Right hindlimb (tissue), 1 donor: ENCODE measurements at regions not wholly inside any gene's neighbourhood (a gene's known extent, or its start where the extent isn't known, plus 50 kb on each side); places are given as distances from the start of the nearest gene placed in this dataset.
"Not testable (repeated sequence)": the region's sequence is repeated elsewhere in the genome, so short reads cannot be mapped to it uniquely, and the experiment has no call there.

Source experiments
- DNase-seq: peaks from one replicate; pipeline ENCODE4 v3.0.0-alpha.2; 2018

DNA sequence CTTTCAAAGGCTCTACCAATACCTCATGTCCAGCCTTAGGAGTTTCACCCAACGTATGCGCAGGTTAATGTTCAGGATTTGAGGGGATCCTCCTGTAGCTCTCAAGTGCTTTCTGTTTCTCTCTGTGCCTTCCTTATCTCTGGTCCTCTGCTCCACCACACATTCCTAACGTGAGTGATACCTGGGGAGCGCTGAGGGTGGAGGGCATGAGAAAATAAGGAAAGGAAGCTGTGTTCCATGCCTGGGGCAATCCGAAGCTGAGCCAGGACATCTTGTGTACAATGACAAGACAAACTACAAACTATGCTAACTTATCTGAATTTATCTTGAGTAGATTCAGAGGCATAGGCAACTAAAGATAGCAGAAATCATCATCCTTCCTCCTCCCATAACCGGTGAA is 136.4 kb downstream of the SST start:
- DNase-seq, result no peak

DNA sequence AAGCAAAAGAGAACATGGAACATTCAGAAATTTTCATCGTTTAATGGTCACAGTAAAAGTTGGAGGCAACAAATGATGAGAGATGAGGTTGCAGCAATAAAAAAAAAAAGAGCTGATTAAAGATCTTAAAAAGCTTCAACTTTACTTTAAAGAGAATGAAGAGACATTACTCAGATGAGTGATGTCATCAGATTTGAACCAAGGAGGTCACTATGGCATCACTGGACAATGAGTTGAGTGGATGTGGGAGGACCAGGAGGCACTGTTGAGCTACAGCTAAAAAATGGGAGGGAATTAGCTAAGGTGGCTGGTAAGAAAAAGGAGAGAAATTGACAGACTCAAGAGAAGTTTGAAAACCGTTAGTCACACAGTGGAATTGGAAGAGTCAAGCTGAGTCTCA is 138.4 kb downstream of the SST start:
- DNase-seq, result no peak

DNA sequence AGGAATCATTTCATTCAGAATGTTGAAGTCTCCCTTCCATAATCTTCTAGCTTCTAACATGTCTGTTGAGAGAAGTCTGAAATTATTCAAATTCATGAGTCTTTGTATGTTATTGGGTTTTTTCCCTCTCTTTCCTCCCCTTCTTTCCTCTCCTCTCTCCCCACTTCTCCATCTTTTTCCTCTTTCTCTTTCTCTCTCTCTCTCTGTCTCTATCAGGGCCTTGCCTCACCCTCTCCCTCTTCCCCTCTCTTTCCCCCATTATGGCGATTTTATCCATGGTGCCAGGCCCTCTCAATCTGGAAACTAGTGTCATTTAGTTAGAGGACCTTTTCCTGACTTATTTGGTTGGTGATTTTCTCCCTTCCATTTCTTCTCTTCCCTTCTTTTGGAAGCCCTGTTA is 147.3 kb downstream of the SST start:
- DNase-seq, result no peak

DNA sequence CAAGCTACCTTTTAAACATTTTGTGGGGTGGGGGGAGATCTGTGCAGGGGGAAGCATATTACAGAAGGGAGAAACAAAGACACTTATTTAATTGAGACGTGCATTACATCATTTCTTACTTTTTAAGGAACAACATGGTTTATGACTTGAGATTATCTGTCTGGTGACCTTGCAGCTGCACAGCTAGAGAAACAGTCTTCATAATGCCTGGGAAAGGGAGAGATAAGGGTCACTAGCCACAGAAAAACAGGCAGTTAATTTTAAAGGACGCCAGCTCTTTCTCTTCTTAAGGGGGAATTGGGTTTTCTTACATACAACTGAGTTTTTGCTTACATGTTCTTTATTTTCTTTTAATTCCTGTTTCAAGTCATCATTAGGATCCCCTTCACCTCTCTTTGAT is 147.9 kb downstream of the SST start:
- no peak for DNase-seq

DNA sequence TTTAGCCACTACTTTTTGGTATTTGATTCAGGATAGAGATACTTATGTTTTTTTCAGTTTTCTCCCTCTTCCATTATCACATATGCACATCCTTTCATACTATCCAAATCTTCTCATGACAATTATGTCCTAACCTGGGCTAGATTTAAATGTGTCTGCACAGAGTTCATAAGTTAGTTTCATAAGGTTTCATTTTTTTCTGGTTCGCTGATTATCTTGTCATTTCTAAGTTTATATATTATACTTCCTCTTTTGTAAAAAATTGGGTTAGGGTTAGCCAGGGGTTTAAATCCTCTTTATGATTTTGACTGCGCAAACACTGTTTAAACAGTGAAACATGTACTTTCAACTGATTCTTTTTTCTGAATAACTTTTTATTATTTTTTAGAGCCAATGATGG is 148.6 kb downstream of the SST start:
- no peak for DNase-seq

DNA sequence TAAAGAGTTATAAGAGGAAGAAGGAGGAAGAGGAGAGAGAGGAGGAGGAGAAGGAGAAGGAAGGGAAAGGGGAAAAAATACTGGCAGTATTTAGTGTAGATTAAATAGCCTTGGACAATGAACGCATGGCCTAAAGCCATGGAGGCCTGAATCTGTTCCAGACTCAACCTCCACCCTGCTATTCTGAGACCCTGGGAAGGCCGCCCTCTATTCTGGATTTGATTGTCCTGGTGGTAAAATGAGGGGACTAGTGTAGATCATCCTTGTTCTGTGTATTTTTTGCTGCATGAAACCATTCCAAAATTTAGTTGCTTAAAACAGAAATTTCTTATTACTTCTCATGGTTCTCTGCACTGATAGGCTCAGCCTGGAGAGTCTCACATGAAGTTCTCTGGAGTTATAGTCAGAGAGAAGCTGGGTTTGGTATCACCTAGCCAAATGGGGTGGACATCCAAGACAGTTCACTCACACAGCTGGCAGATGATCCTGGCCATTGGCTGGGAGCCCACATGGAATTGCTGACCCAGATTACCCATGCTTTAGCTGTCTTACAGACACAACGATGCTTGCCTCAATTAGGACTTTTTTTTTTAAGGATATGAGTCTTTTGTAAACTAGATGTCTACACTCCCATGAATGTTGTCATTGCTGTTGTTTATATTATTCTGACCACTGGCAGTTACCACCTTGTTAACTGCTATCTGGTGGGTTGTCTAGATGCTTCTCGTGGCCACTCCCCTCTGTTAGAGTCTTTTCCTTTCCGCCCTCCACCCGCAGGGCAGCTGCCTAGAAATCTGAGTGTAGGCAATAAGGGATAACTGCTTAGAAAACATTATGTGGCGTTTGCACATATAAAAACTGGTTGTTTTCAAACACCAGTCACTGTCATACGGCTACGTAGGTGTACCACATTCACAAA is 149.9 kb downstream of the SST start:
- DNase-seq, result peak; percentile 28

GRCh38 chr3:187519428-187519890 is 150.7 kb downstream of the SST start:
- no peak for DNase-seq

DNA sequence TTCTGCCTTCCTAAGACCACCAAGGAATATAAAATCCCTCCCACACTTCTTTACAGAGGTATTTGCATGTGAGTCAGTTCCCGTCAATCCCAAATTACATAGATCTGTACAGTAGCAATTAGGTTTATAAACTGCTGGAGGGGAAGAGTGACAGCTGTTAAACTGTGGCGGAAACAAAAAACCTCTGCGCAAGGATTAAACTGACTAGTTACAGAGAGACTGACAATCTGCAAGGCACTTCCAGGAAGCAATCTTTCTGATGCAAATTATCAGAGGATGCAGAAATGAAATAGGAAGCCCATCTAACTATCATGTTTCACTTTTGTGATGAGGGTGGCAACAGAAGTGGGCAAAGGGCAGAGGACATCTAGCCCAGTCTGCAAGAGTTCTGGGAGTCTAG is 150.4 kb downstream of the RTP4 start:
- no peak for DNase-seq

GRCh38 chr3:187518207-187518606 is 150.0 kb downstream of the RTP4 start:
- DNase-seq, result no peak

DNA sequence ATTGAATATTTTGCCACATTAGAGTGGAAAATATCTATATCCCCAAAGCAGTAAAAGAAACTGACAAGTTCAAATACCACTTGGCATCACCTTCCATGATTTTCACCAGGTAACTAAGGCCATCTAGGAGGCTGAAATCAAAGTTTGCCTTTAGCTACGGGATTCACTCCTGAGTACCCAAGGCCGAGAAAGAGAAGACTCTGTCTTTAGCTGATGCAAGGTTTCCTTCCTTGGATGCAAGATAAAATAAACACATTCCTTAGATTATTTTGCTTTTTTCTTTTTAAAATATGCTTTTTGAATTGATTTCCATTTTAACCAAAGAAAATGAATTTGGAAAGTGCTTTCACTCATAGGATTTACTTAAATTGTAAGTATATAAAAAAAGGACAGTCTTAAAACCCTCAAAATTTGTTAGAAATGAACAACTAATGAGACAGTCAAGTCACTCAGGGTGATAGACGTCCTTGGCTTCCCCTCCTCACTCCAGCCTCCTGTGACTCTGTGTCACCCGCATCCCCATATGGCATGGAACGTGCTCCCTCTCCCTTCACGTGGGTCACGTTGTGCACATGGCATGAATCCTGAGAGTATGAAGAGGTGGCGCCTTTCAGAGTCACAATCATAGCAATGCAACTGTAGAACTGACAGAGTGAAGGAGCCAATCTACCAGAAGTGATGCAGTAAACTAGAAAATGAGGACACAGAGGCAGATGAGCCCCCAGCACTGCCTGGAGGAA is 148.4 kb downstream of the RTP4 start:
- DNase-seq, result no peak

GRCh38 chr3:187507905-187508304 is 139.7 kb downstream of the RTP4 start:
- no peak for DNase-seq

DNA sequence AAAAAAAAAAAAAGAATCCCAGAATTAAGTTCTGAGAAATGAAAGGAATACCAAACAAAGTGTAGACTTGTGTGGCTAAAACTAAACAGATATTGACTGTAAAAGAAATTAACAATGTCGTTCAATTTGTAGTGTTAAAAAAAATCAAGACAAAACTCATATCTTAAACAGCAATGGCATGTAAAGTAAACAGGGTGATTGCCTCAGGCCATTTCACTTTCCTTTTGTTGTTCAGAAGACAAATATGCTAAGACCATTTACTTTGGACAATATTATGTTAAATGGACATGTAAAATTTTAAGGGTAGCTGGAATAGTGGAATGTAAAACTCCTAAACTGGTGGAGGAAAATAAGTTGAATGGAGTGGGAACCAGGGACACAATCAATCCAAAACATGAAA is 139.1 kb downstream of the RTP4 start:
- DNase-seq, result no peak

- no peak for DNase-seq
These were observed 136.2 kb downstream of the RTP4 start for GRCh38 chr3:187504435-187504834.

- DNase-seq, result no peak
These were observed 130.1 kb downstream of the RTP4 start for GRCh38 chr3:187498211-187498724.

DNA sequence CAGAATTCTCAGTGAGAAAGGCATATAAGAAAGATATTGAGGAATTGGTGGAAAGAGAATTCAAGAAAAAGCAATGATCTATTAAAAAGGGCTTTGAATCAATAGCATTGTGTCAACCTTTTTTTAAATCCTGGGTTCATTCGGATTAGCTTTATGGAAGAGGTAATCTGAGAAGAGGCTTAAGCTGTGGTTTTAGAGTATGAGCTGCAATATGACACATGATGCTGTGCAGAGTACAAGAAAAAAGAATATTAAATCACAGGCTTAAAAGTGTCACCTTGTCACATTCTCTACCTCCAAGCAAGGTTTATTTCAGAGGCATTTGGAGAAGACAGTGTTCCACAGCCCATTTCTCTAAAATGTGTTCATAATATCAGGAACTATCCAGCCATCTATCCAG is 128.9 kb downstream of the RTP4 start:
- DNase-seq, result no peak

GRCh38 chr3:187494056-187494455 is 125.9 kb downstream of the RTP4 start:
- DNase-seq, result not testable (repeated sequence)

GRCh38 chr3:187491371-187491770 is 123.2 kb downstream of the RTP4 start:
- no peak for DNase-seq

DNA sequence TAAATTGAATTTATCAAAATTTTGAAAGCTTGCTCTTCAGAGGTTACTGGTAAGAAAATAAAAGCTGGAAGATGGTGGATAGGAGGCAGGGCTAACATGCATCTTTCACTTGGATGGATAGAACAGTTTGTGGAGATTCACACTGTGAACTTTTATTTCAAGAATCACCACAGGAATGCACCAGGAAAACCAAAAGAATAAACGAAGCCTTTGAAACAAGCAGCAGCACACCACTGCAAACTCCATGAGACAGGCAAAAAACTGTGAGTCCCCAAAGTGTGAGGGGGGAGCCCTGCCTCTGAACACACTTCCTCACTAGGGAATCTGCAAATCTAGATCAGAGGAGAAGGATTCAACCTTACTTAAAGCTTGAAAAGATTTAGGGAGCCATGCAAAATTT is 122.2 kb downstream of the RTP4 start:
- no peak for DNase-seq

DNA sequence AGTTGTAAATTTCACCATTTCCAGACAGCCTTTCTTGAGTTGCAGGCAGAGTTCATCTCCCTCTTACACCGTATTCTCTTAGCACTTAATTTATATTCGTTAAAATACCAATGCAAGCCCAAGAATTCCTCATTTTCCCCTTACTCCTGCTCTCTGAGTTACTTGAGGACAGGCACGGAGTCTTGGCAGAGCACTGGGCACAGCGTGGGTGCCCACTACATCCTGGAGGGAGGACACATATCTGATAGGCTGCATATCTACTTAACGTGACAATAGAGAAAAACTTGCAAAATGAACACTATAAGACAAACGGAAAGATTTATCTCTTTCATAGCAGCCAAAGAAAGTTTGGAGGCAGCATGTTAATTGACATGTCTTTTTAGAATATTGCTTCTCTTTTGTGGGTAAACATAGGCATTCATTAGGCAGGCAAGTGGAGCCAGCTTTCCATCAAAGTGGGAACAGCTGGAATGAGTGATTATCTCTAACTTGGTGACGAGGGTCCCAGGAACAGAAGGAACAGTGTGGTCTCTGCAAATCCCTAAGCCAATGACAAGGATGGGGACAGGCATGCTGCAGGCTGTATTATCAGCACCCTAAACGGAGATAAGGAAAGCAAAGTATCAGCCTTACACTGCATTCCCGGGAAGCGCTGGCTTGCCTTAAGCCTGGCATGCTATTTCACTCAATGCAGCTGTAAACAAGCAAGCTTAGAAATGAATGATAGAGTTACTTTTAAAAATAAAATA is 116.5 kb downstream of the RTP4 start:
- no peak for DNase-seq

GRCh38 chr3:187481426-187481825 is 113.2 kb downstream of the RTP4 start:
- DNase-seq, result no peak

GRCh38 chr3:187475613-187476012 is 107.4 kb downstream of the RTP4 start:
- DNase-seq, result not testable (repeated sequence)

DNA sequence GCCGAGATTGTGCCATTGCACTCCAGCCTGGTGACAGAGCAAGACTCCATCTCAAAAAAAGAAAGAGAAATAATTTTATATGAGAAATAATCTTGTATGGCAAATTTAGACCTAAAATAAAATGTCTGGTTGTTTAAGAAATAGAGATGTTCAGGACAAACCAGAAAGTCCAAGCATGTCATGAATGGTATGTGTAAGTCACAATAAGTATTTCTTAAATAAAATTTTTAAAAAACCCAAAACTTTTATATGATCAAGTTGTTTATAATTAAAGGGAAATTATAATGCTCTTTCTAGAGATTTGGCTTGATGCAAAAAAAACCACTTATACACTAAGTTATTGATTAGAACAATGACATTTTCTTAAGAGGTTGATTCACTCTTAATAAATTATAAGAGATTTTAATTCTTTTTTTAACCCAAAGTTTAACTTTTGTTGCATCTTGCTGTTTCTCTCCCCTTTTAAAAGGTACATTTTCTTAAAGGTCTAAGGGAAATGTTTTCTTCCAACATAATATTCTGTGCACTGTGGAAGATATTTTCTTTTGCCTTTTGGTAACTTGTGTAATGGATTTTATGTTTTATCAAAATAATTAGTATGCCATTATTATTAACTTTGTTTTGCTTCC is 105.7 kb downstream of the RTP4 start:
- no peak for DNase-seq

DNA sequence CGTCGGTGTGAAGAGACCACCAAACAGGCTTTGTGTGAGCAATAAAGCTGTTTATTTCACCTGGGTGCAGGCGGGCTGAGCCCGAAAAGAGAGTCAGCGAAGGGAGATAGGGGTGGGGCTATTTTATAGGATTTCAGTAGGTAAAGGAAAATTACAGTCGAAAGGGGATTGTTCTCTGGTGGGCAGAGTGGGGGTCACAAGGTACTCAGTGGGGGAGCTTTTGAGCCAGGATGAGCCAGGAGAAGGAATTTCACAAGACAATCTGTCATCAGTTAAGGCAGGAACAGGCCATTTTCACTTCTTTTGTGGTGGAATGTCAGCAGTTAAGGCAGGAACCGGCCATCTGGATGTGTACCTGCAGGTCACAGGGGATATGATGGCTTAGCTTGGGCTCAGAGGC is 98.1 kb downstream of the RTP4 start:
- not testable (repeated sequence) for DNase-seq
